ENCODE measurements at regions not wholly inside any gene's neighbourhood (a gene's known extent, or its start where the extent isn't known, plus 50 kb on each side); places are given as distances from the start of the nearest gene placed in this dataset.

DNA sequence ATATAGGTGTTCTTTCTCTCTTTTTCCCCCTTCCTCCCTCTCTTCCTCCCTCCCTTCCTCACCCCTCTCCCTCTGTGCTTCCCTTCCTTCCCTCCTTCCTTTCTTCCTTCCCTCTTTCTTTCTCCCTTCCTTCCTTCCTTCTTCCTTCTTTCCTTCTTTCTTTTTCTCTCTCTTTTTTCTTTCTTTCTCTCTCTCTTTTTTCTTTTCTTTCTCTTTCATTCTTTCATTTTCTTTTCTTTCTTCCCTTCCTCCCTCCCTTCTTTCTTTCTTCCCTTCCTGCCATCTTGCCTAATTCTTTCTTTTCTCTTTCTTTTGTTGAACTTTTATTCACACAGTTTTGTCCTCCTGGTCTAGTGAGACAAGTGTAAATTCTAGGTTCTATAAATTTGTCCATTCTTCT, 1595.6 kb downstream of the SI start:
- TF ChIP-seq ZNF384 (IDR thresholded peaks at IDR 0.05; ENCODE audit: low read depth, low read length) (no peak), FUS (optimal IDR thresholded peaks at IDR 0.05; ENCODE audit: low read depth, low read length) (no peak), MXI1 (IDR thresholded peaks at IDR 0.05; ENCODE audit: low read depth, low read length) (no peak), CBFA2T2 (conservative IDR thresholded peaks at IDR 0.05) (no peak), NEUROD1 (IDR thresholded peaks at IDR 0.05; ENCODE audit: borderline replicate concordance, low read depth, low read length, partially characterized antibody) (no peak), KLF10 (CRISPR knock-in tag; IDR thresholded peaks at IDR 0.05) (no peak)
- TF ChIP-seq, protein P1, sequence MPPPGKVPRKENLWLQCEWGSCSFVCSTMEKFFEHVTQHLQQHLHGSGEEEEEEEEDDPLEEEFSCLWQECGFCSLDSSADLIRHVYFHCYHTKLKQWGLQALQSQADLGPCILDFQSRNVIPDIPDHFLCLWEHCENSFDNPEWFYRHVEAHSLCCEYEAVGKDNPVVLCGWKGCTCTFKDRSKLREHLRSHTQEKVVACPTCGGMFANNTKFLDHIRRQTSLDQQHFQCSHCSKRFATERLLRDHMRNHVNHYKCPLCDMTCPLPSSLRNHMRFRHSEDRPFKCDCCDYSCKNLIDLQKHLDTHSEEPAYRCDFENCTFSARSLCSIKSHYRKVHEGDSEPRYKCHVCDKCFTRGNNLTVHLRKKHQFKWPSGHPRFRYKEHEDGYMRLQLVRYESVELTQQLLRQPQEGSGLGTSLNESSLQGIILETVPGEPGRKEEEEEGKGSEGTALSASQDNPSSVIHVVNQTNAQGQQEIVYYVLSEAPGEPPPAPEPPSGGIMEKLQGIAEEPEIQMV (tag; conservative IDR thresholded peaks at IDR 0.05; ENCODE audit: low read depth): no peak
- TF ChIP-seq, protein P2, sequence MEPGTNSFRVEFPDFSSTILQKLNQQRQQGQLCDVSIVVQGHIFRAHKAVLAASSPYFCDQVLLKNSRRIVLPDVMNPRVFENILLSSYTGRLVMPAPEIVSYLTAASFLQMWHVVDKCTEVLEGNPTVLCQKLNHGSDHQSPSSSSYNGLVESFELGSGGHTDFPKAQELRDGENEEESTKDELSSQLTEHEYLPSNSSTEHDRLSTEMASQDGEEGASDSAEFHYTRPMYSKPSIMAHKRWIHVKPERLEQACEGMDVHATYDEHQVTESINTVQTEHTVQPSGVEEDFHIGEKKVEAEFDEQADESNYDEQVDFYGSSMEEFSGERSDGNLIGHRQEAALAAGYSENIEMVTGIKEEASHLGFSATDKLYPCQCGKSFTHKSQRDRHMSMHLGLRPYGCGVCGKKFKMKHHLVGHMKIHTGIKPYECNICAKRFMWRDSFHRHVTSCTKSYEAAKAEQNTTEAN (CRISPR knock-in tag; IDR thresholded peaks at IDR 0.05): no peak
